Stimulated activated CD8-positive, alpha-beta memory T cell treated with anti-CD3 and anti-CD28 coated beads, Interleukin-12 subunit alpha, Interleukin-12 subunit beta, amount 100 ng/mL, for 4 hours (primary cell): ENCODE measurements at regions not wholly inside any gene's neighbourhood (a gene's known extent, or its start where the extent isn't known, plus 50 kb on each side); places are given as distances from the start of the nearest gene placed in this dataset.
"Not testable (repeated sequence)": the region's sequence is repeated elsewhere in the genome, so short reads cannot be mapped to it uniquely, and the experiment has no call there.

Experiments
- DNase-seq: peaks from one replicate; pipeline ENCODE4 v3.0.0-alpha.2; 2020; ENCODE audit warnings: low read depth

- DNase-seq, result no peak
These were observed 109.6 kb downstream of the CTNND1 start for GRCh38 chr11:57871231-57871630.

GRCh38 chr11:57873196-57873911 is 111.8 kb downstream of the CTNND1 start:
- DNase-seq, result no peak

GRCh38 chr11:57874981-57875380 is 113.4 kb downstream of the CTNND1 start:
- no peak for DNase-seq

GRCh38 chr11:57881647-57882046 is 120.0 kb downstream of the CTNND1 start:
- DNase-seq, result no peak

GRCh38 chr11:57883630-57884029 is 122.0 kb downstream of the CTNND1 start:
- DNase-seq, result no peak

- DNase-seq, result no peak
These were observed 123.9 kb downstream of the CTNND1 start for GRCh38 chr11:57885298-57886050.

GRCh38 chr11:57888386-57888785 is 126.8 kb downstream of the CTNND1 start:
- no peak for DNase-seq

- no peak for DNase-seq
These were observed 128.9 kb downstream of the CTNND1 start for GRCh38 chr11:57890521-57890920.

GRCh38 chr11:57893200-57893599 is 130.5 kb upstream of the OR9Q1 start:
- not testable (repeated sequence) for DNase-seq

- no peak for DNase-seq
These were observed 127.1 kb upstream of the OR9Q1 start for GRCh38 chr11:57896361-57897145.

GRCh38 chr11:57899378-57899777 is 124.3 kb upstream of the OR9Q1 start:
- DNase-seq, result no peak

- DNase-seq, result no peak
These were observed 123.4 kb upstream of the OR9Q1 start for GRCh38 chr11:57900320-57900719.

- no peak for DNase-seq
These were observed 122.4 kb upstream of the OR9Q1 start for GRCh38 chr11:57901278-57901677.

GRCh38 chr11:57901756-57902155 is 121.9 kb upstream of the OR9Q1 start:
- DNase-seq, result no peak

GRCh38 chr11:57903011-57903410 is 120.7 kb upstream of the OR9Q1 start:
- no peak for DNase-seq

- DNase-seq, result peak; percentile 9
These were observed 120.1 kb upstream of the OR9Q1 start for GRCh38 chr11:57903441-57904123.

- DNase-seq, result no peak
These were observed 119.3 kb upstream of the OR9Q1 start for GRCh38 chr11:57904376-57904775.

- no peak for DNase-seq
These were observed 118.2 kb upstream of the OR9Q1 start for GRCh38 chr11:57905439-57905838.

GRCh38 chr11:57908399-57908798 is 115.3 kb upstream of the OR9Q1 start:
- DNase-seq, result not testable (repeated sequence)

- not testable (repeated sequence) for DNase-seq
These were observed 112.2 kb upstream of the OR9Q1 start for GRCh38 chr11:57911522-57911921.

GRCh38 chr11:57913715-57914704 is 109.7 kb upstream of the OR9Q1 start:
- no peak for DNase-seq
